Loucy (cell line): ENCODE measurements at regions not wholly inside any gene's neighbourhood (a gene's known extent, or its start where the extent isn't known, plus 50 kb on each side); places are given as distances from the start of the nearest gene placed in this dataset.

Experiments
- CTCF ChIP-seq: fragments of 200-600 bp; sonication (generic); conservative IDR thresholded peaks from 2 replicates; pipeline ENCODE4 v1.5.1; 2014; ENCODE audit warnings: mild to moderate bottlenecking, antibody characterized with exemption, low read length
- EZH2phosphoT487 ChIP-seq: fragments of 200-600 bp; IDR thresholded peaks from 2 replicates; pipeline ENCODE4 v1.6.1; 2018; ENCODE audit warnings: antibody characterized with exemption, mild to moderate bottlenecking, moderate library complexity, borderline replicate concordance

- TF ChIP-seq CTCF (no peak), EZH2phosphoT487 (no peak)
These were observed 322.3 kb downstream of the DUSP6 start for GRCh38 chr12:89029961-89030360.
